ENCODE measurements at regions not wholly inside any gene's neighbourhood (a gene's known extent, or its start where the extent isn't known, plus 50 kb on each side); places are given as distances from the start of the nearest gene placed in this dataset.

- no peak for TF ChIP-seq CTCF (IDR thresholded peaks at IDR 0.05)
- no peak for TF ChIP-seq POLR2AphosphoS5 (IDR thresholded peaks at IDR 0.05)
- no peak for TF ChIP-seq POLR2A (IDR thresholded peaks at IDR 0.05)
Measured at GRCh38 chr3:147215660-147216059, 190.7 kb downstream of the ZIC4 start.
